GM12878 (cell line): ENCODE measurements at regions not wholly inside any gene's neighbourhood (a gene's known extent, or its start where the extent isn't known, plus 50 kb on each side); places are given as distances from the start of the nearest gene placed in this dataset.

Source experiments
- EP300 ChIP-seq, 2 experiments: fragments of 150-350 bp in 1 of 2; IDR thresholded peaks; 2 replicates each; pipeline ENCODE4 v1.6.1; 2011 to 2012; ENCODE audit warnings: low read depth in 2 of 2, low read length in 2 of 2, borderline replicate concordance in 1 of 2, improper control_type of control experiment in 1 of 2, inconsistent platforms in 1 of 2; ENCODE audit not compliant: control insufficient read depth in 1 of 2
- EZH2 ChIP-seq: IDR thresholded peaks from 2 replicates; pipeline ENCODE4 v1.6.1; 2012; ENCODE audit warnings: low read depth, mild to moderate bottlenecking, control low read depth, inconsistent platforms, low read length, borderline replicate concordance; ENCODE audit not compliant: control insufficient read depth
- GABPA ChIP-seq: IDR thresholded peaks from 2 replicates; pipeline ENCODE4 v1.6.1; 2014; ENCODE audit warnings: antibody characterized with exemption, low read depth, mild to moderate bottlenecking, inconsistent platforms
- HDGF ChIP-seq: fragments of 450-650 bp; IDR thresholded peaks from 2 replicates; pipeline ENCODE4 v1.6.1; 2016; ENCODE audit warnings: antibody characterized with exemption
- IRF4 ChIP-seq: IDR thresholded peaks from 2 replicates; pipeline ENCODE4 v1.6.1; 2011; ENCODE audit warnings: low read depth, low read length
- MXI1 ChIP-seq: fragments of 150-350 bp; IDR thresholded peaks from 2 replicates; pipeline ENCODE4 v1.6.1; 2011; ENCODE audit warnings: low read depth, mild to moderate bottlenecking, inconsistent platforms, low read length, improper control_type of control experiment
- PBX3 ChIP-seq: IDR thresholded peaks from 2 replicates; pipeline ENCODE4 v1.6.1; 2011; ENCODE audit warnings: mild to moderate bottlenecking, low read depth, low read length, moderate library complexity; ENCODE audit not compliant: insufficient replicate concordance
- POLR2A ChIP-seq: IDR thresholded peaks from 2 replicates; pipeline ENCODE4 v1.6.1; 2011; ENCODE audit warnings: low read depth, mild to moderate bottlenecking, low read length
- SRF ChIP-seq, 2 experiments: IDR thresholded peaks; 2 replicates each; pipeline ENCODE4 v1.6.1; 2011; ENCODE audit warnings: low read depth in 2 of 2, low read length in 2 of 2, mild to moderate bottlenecking in 1 of 2, moderate library complexity in 1 of 2
- TF ChIP-seq, protein P1 (sequence below), 3 experiments: IDR thresholded peaks in 2 of 3; conservative IDR thresholded peaks in 1 of 3; 2 replicates each; pipeline ENCODE4 v1.5.1; 2011; ENCODE audit warnings: low read depth in 3 of 3, low read length in 3 of 3, mild to moderate bottlenecking in 3 of 3, control low read depth in 2 of 3, moderate library complexity in 2 of 3, inconsistent platforms in 1 of 3, mixed read lengths in 1 of 3; ENCODE audit not compliant: control insufficient read depth in 2 of 3, insufficient read depth in 1 of 3; ENCODE audit errors: extremely low read depth in 1 of 3

- TF ChIP-seq MXI1 (no peak), EZH2 (no peak), POLR2A (no peak), HDGF (no peak), EP300 (IDR thresholded peaks at IDR 0.05; ENCODE audit: borderline replicate concordance in 1 of 2, control insufficient read depth in 1 of 2, low read depth in 2 of 2, low read length in 2 of 2) (no peak), GABPA (no peak), IRF4 (no peak), SRF (IDR thresholded peaks at IDR 0.05; ENCODE audit: low read depth in 2 of 2, low read length in 2 of 2) (no peak), PBX3 (no peak)
- TF ChIP-seq, protein P1, sequence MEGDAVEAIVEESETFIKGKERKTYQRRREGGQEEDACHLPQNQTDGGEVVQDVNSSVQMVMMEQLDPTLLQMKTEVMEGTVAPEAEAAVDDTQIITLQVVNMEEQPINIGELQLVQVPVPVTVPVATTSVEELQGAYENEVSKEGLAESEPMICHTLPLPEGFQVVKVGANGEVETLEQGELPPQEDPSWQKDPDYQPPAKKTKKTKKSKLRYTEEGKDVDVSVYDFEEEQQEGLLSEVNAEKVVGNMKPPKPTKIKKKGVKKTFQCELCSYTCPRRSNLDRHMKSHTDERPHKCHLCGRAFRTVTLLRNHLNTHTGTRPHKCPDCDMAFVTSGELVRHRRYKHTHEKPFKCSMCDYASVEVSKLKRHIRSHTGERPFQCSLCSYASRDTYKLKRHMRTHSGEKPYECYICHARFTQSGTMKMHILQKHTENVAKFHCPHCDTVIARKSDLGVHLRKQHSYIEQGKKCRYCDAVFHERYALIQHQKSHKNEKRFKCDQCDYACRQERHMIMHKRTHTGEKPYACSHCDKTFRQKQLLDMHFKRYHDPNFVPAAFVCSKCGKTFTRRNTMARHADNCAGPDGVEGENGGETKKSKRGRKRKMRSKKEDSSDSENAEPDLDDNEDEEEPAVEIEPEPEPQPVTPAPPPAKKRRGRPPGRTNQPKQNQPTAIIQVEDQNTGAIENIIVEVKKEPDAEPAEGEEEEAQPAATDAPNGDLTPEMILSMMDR (IDR thresholded peaks at IDR 0.05 in 2 of 3, conservative IDR thresholded peaks at IDR 0.05 in 1 of 3; ENCODE audit: control insufficient read depth in 2 of 3, extremely low read depth in 1 of 3, insufficient read depth in 1 of 3, low read depth in 3 of 3, low read length in 3 of 3) = no peak
These were observed 55.5 kb upstream of the RGS5 start for GRCh38 chr1:163258181-163258580.
